HEK293 (cell line): ENCODE measurements at regions not wholly inside any gene's neighbourhood (a gene's known extent, or its start where the extent isn't known, plus 50 kb on each side); places are given as distances from the start of the nearest gene placed in this dataset.

ENCODE experiments used
- CTCF ChIA-PET: fragments of 350-600 bp; formaldehyde crosslinking; extraction: SDS; loops from one replicate; lab custom pipeline; 2021; ENCODE audit warnings: antibody characterized with exemption; lab: Yijun Ruan, JAX
- POLR2A ChIA-PET: fragments of 300-600 bp; formaldehyde crosslinking; extraction: SDS; loops from one replicate; lab custom pipeline; 2020; ENCODE audit warnings: antibody characterized with exemption, inconsistent platforms; lab: Yijun Ruan, JAX
- H3K27ac ChIP-seq: fragments of 200-500 bp; sonication (Bioruptor generic); 2 replicates; pipeline ENCODE4 v1.5.1; 2014; ENCODE audit warnings: low read depth, low read length, control low read depth, inconsistent platforms; ENCODE audit errors: extremely low read depth
- H3K36me3 ChIP-seq, 2 experiments: fragments of 200-500 bp in 1 of 2; sonication (Bioruptor generic) in 1 of 2; 1 replicate in 1 of 2; 2 replicates in 1 of 2; pipeline ENCODE4 v1.5.1; 2014 to 2017; ENCODE audit warnings: inconsistent platforms in 2 of 2, low read length in 2 of 2; ENCODE audit not compliant: control insufficient read depth in 2 of 2, insufficient read depth in 1 of 2
- H3K4me1 ChIP-seq: fragments of 200-500 bp; sonication (Bioruptor generic); 2 replicates; pipeline ENCODE4 v1.5.1; 2014; ENCODE audit warnings: mild to moderate bottlenecking, low read length, inconsistent platforms; ENCODE audit not compliant: control insufficient read depth, insufficient read depth
- H3K4me3 ChIP-seq: 2 replicates; pipeline ENCODE4 v1.5.1; 2011; ENCODE audit warnings: low read depth, mild to moderate bottlenecking, control low read depth, low read length, moderate library complexity
- H3K9me3 ChIP-seq: fragments of 200-500 bp; sonication (Bioruptor generic); 2 replicates; pipeline ENCODE4 v1.5.1; 2014; ENCODE audit warnings: low read depth, low read length, inconsistent platforms; ENCODE audit not compliant: control insufficient read depth, insufficient read depth
- BCL11B ChIP-seq: fragments of 450-650 bp; formaldehyde crosslinking; IDR thresholded peaks from 2 replicates; pipeline ENCODE4 v1.5.1; 2016; ENCODE audit warnings: low read depth, missing biosample characterization, missing genetic modification characterization
- GLI2 ChIP-seq: fragments of 450-650 bp; formaldehyde crosslinking; IDR thresholded peaks from 2 replicates; pipeline ENCODE4; 2017; ENCODE audit warnings: missing biosample characterization, missing genetic modification characterization, low read depth, borderline replicate concordance
- HOXA7 ChIP-seq: sonication (generic); formaldehyde crosslinking; IDR thresholded peaks from 2 replicates; pipeline ENCODE4 v1.8.1; 2022; ENCODE audit warnings: missing genetic modification reagents, borderline replicate concordance
- KLF16 ChIP-seq: fragments of 450-650 bp; formaldehyde crosslinking; IDR thresholded peaks from 2 replicates; pipeline ENCODE4 v1.5.1; 2017; ENCODE audit warnings: missing biosample characterization, missing genetic modification characterization
- MZF1 ChIP-seq: fragments of 450-650 bp; formaldehyde crosslinking; IDR thresholded peaks from 2 replicates; pipeline ENCODE4 v1.5.1; 2017; ENCODE audit warnings: missing biosample characterization, missing genetic modification characterization, borderline replicate concordance
- ZFP3 ChIP-seq: fragments of 450-650 bp; formaldehyde crosslinking; IDR thresholded peaks from 2 replicates; pipeline ENCODE4 v1.5.1; 2016; ENCODE audit warnings: low read depth, missing biosample characterization, missing genetic modification characterization
- ZIC2 ChIP-seq: fragments of 450-650 bp; formaldehyde crosslinking; IDR thresholded peaks from 2 replicates; pipeline ENCODE4 v1.5.1; 2016; ENCODE audit warnings: missing biosample characterization, missing genetic modification characterization
- ZNF175 ChIP-seq: fragments of 450-650 bp; formaldehyde crosslinking; IDR thresholded peaks from 2 replicates; pipeline ENCODE4 v1.5.1; 2016; ENCODE audit warnings: missing biosample characterization, missing genetic modification characterization
- ZNF24 ChIP-seq: fragments of 450-650 bp; formaldehyde crosslinking; IDR thresholded peaks from 2 replicates; pipeline ENCODE4 v1.5.1; 2016; ENCODE audit warnings: missing biosample characterization, missing genetic modification characterization
- ZNF354C ChIP-seq: fragments of 450-650 bp; formaldehyde crosslinking; IDR thresholded peaks from 2 replicates; pipeline ENCODE4 v1.5.1; 2016; ENCODE audit warnings: missing biosample characterization, missing genetic modification characterization, low read depth, borderline replicate concordance
- ZNF366 ChIP-seq: fragments of 450-650 bp; formaldehyde crosslinking; conservative IDR thresholded peaks from 2 replicates; pipeline ENCODE4 v1.5.1; 2016; ENCODE audit warnings: missing biosample characterization, missing genetic modification characterization
- ZNF571 ChIP-seq: fragments of 450-650 bp; formaldehyde crosslinking; IDR thresholded peaks from 2 replicates; pipeline ENCODE4 v1.5.0; 2017; ENCODE audit warnings: missing biosample characterization, missing genetic modification characterization
- ZNF654 ChIP-seq: fragments of 450-650 bp; formaldehyde crosslinking; IDR thresholded peaks from 2 replicates; pipeline ENCODE4 v1.5.1; 2016; ENCODE audit warnings: low read depth, missing biosample characterization, missing genetic modification characterization
- ZNF777 ChIP-seq: fragments of 450-650 bp; formaldehyde crosslinking; IDR thresholded peaks from 2 replicates; pipeline ENCODE4 v1.5.1; 2017; ENCODE audit warnings: missing biosample characterization, missing genetic modification characterization, borderline replicate concordance
- TF ChIP-seq, protein P1 (sequence below): fragments of 450-650 bp; formaldehyde crosslinking; IDR thresholded peaks from 2 replicates; pipeline ENCODE4 v1.5.1; 2016; ENCODE audit warnings: missing biosample characterization, missing genetic modification characterization
- TF ChIP-seq, protein P2 (sequence below): IDR thresholded peaks from 2 replicates; pipeline ENCODE4 v1.6.1; 2011; ENCODE audit warnings: mild to moderate bottlenecking, low read depth, low read length, borderline replicate concordance
- TF ChIP-seq, protein P3 (sequence below): fragments of 450-650 bp; formaldehyde crosslinking; IDR thresholded peaks from 2 replicates; pipeline ENCODE4 v1.5.1; 2016; ENCODE audit warnings: missing biosample characterization, missing genetic modification characterization
- TF ChIP-seq, protein P4 (sequence below): fragments of 450-650 bp; formaldehyde crosslinking; IDR thresholded peaks from 2 replicates; pipeline ENCODE4 v1.5.1; 2017; ENCODE audit warnings: missing biosample characterization, missing genetic modification characterization

DNA sequence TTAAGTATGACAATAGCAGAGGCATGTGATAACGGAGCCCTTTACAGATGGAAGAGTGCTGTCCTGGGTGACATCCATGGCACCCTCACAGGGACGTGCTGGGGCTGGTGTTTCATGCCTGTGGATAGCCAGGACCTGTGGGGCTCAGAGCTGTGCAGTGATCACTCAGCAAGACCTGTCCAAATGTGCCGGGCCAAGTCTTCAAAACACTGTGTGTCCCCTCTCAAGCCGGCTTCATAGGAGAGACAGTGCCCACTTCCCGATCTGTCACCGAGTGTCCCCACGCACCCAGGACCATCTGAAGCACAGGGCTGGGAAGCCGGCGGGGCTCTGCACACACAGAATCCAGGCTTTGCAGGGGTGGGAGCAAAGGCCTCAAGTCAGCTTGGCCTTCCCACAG lies 217.2 kb upstream of the IGF1R start:
- H3K4me1 ChIP-seq, result no peaks in the 10 kb centered on the region
- TF ChIP-seq ZFP3 (tag by site-specific recombination) (no peak), MZF1 (tag by site-specific recombination) (no peak), ZNF777 (no peak), ZNF654 (tag by site-specific recombination) (no peak), GLI2 (tag by site-specific recombination) (no peak), ZNF354C (tag by site-specific recombination) (no peak), KLF16 (tag by site-specific recombination) (no peak)
- TF ChIP-seq, protein P1, sequence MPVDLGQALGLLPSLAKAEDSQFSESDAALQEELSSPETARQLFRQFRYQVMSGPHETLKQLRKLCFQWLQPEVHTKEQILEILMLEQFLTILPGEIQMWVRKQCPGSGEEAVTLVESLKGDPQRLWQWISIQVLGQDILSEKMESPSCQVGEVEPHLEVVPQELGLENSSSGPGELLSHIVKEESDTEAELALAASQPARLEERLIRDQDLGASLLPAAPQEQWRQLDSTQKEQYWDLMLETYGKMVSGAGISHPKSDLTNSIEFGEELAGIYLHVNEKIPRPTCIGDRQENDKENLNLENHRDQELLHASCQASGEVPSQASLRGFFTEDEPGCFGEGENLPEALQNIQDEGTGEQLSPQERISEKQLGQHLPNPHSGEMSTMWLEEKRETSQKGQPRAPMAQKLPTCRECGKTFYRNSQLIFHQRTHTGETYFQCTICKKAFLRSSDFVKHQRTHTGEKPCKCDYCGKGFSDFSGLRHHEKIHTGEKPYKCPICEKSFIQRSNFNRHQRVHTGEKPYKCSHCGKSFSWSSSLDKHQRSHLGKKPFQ (tag by site-specific recombination), result no peak
- TF ChIP-seq, all 188 proteins: peak for 0
- CTCF ChIA-PET, result interaction anchor here (2.0 kb wide), 1 partner anchor 11 kb away, joined by 8 read pairs; no protein-coding TSS in a partner anchor
- Histone ChIP-seq H3K4me3 (no peak overlapping the region), H3K36me3 (no peaks in the 10 kb centered on the region), H3K27ac (no peak overlapping the region), H3K9me3 (no peaks in the 10 kb centered on the region; the same call in 1 of the 2 replicates)
- POLR2A ChIA-PET, result no interaction called here

DNA sequence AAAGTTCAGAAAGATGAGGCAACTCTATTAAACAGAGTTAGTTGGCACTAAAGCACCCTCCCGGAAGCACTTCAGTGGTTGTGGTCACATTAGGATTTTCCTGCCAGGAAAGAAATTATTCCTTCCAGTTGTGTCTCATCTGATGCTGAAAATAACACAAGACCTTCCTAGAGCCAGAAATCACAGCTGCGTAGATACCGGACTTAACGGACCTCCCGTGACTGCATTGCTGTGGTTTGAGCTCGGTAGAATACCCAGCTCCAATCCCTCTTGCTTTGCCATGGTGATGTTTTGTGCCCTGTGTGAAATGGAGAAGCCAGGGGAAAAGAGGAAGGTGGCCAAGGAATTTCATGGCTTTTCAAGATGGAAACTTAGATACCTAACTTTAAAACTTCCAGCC lies 215.0 kb upstream of the IGF1R start:
- TF ChIP-seq HOXA7 (CRISPR knock-in tag) (no peak), ZNF571 (no peak), ZIC2 (tag by site-specific recombination) (no peak), ZNF24 (tag by site-specific recombination) (no peak), ZNF366 (tag by site-specific recombination) (no peak), ZNF175 (tag by site-specific recombination) (no peak), BCL11B (no peak)
- TF ChIP-seq, protein P2, sequence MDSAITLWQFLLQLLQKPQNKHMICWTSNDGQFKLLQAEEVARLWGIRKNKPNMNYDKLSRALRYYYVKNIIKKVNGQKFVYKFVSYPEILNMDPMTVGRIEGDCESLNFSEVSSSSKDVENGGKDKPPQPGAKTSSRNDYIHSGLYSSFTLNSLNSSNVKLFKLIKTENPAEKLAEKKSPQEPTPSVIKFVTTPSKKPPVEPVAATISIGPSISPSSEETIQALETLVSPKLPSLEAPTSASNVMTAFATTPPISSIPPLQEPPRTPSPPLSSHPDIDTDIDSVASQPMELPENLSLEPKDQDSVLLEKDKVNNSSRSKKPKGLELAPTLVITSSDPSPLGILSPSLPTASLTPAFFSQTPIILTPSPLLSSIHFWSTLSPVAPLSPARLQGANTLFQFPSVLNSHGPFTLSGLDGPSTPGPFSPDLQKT, result no peak
- TF ChIP-seq, protein P3, sequence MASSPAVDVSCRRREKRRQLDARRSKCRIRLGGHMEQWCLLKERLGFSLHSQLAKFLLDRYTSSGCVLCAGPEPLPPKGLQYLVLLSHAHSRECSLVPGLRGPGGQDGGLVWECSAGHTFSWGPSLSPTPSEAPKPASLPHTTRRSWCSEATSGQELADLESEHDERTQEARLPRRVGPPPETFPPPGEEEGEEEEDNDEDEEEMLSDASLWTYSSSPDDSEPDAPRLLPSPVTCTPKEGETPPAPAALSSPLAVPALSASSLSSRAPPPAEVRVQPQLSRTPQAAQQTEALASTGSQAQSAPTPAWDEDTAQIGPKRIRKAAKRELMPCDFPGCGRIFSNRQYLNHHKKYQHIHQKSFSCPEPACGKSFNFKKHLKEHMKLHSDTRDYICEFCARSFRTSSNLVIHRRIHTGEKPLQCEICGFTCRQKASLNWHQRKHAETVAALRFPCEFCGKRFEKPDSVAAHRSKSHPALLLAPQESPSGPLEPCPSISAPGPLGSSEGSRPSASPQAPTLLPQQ (tag by site-specific recombination), result no peak
- TF ChIP-seq, protein P4, sequence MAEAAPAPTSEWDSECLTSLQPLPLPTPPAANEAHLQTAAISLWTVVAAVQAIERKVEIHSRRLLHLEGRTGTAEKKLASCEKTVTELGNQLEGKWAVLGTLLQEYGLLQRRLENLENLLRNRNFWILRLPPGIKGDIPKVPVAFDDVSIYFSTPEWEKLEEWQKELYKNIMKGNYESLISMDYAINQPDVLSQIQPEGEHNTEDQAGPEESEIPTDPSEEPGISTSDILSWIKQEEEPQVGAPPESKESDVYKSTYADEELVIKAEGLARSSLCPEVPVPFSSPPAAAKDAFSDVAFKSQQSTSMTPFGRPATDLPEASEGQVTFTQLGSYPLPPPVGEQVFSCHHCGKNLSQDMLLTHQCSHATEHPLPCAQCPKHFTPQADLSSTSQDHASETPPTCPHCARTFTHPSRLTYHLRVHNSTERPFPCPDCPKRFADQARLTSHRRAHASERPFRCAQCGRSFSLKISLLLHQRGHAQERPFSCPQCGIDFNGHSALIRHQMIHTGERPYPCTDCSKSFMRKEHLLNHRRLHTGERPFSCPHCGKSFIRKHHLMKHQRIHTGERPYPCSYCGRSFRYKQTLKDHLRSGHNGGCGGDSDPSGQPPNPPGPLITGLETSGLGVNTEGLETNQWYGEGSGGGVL (tag by site-specific recombination), result no peak
- Histone ChIP-seq H3K4me1 (no peaks in the 10 kb centered on the region), H3K9me3 (no peaks in the 10 kb centered on the region; the same call in 1 of the 2 replicates), H3K36me3 (no peaks in the 10 kb centered on the region), H3K27ac (no peak overlapping the region), H3K4me3 (no peak overlapping the region)
- ChIA-PET POLR2A (no interaction called here), CTCF (interaction anchor here (0.9 to 1.0 kb wide), 2 partner anchors 9 to 86 kb away, joined by 4 to 5 read pairs; no protein-coding TSS in a partner anchor)
